ENCODE measurements at regions not wholly inside any gene's neighbourhood (a gene's known extent, or its start where the extent isn't known, plus 50 kb on each side); places are given as distances from the start of the nearest gene placed in this dataset.
"Not testable (repeated sequence)": the region's sequence is repeated elsewhere in the genome, so short reads cannot be mapped to it uniquely, and the experiment has no call there.

GRCh38 chr7:114273218-114273617, 141.4 kb upstream of the FOXP2 start:
- Histone ChIP-seq H3K27ac (ENCODE audit: low read depth, low read length, poor library complexity, severe bottlenecking) (no peak overlapping the region), H4K20me1 (ENCODE audit: insufficient read depth, low read length) (no peaks in the 10 kb centered on the region)

GRCh38 chr7:114269714-114270113, 144.9 kb upstream of the FOXP2 start:
- TF ChIP-seq EZH2 (IDR thresholded peaks at IDR 0.05; ENCODE audit: borderline replicate concordance, low read length) (no peak), CTCF (IDR thresholded peaks at IDR 0.05; ENCODE audit: low read length) (no peak)
- Histone ChIP-seq H3K9me2 (ENCODE audit: low read depth, low read length) (no peaks in the 10 kb centered on the region), H3K36me3 (ENCODE audit: insufficient read depth, low read length) (no peaks in the 10 kb centered on the region), H3K27me3 (ENCODE audit: insufficient read depth, low read length) (no peaks in the 10 kb centered on the region), H3F3A (ENCODE audit: insufficient read depth, low read length) (no peaks in the 10 kb centered on the region), H3K27ac (ENCODE audit: low read depth, low read length, poor library complexity, severe bottlenecking) (no peak overlapping the region), H4K20me1 (ENCODE audit: insufficient read depth, low read length) (no peaks in the 10 kb centered on the region), H3K4me2 (ENCODE audit: low read length) (no peak overlapping the region), H3K9me3 (ENCODE audit: low read length) (no peaks in the 10 kb centered on the region), H3K4me3 (ENCODE audit: low read depth, low read length, poor library complexity, severe bottlenecking) (no peak overlapping the region), H3K79me2 (ENCODE audit: insufficient read depth, low read length) (no peaks in the 10 kb centered on the region), H2AFZ (ENCODE audit: low read length) (no peak overlapping the region), H3K4me1 (ENCODE audit: insufficient read depth, low read length, severe bottlenecking) (no peaks in the 10 kb centered on the region), H3K9ac (ENCODE audit: low read length) (no peak overlapping the region)

More at GRCh38 chr7:114273218-114273617, 141.4 kb upstream of the FOXP2 start:
- Histone ChIP-seq H3K4me3 (ENCODE audit: low read depth, low read length, poor library complexity, severe bottlenecking) (no peak overlapping the region), H2AFZ (ENCODE audit: low read length) (no peak overlapping the region), H3K9me2 (ENCODE audit: low read depth, low read length) (no peaks in the 10 kb centered on the region), H3K79me2 (ENCODE audit: insufficient read depth, low read length) (no peaks in the 10 kb centered on the region), H3K4me1 (ENCODE audit: insufficient read depth, low read length, severe bottlenecking) (no peaks in the 10 kb centered on the region), H3K4me2 (ENCODE audit: low read length) (no peak overlapping the region), H3F3A (ENCODE audit: insufficient read depth, low read length) (no peaks in the 10 kb centered on the region), H3K9me3 (ENCODE audit: low read length) (no peaks in the 10 kb centered on the region), H3K36me3 (ENCODE audit: insufficient read depth, low read length) (no peaks in the 10 kb centered on the region), H3K9ac (ENCODE audit: low read length) (no peak overlapping the region), H3K27me3 (ENCODE audit: insufficient read depth, low read length) (no peaks in the 10 kb centered on the region)
- no peak for TF ChIP-seq EZH2 (IDR thresholded peaks at IDR 0.05; ENCODE audit: borderline replicate concordance, low read length)
- TF ChIP-seq CTCF (IDR thresholded peaks at IDR 0.05; ENCODE audit: low read length) = no peak

GRCh38 chr7:114267550-114267949, 147.1 kb upstream of the FOXP2 start:
- not testable (repeated sequence) for H3K4me1 ChIP-seq (ENCODE audit: insufficient read depth, low read length, severe bottlenecking); H3K27me3 ChIP-seq (ENCODE audit: insufficient read depth, low read length); H3K9me3 ChIP-seq (ENCODE audit: low read length); H2AFZ ChIP-seq (ENCODE audit: low read length); H3K4me2 ChIP-seq (ENCODE audit: low read length); H3K79me2 ChIP-seq (ENCODE audit: insufficient read depth, low read length); H3K9me2 ChIP-seq (ENCODE audit: low read depth, low read length); H4K20me1 ChIP-seq (ENCODE audit: insufficient read depth, low read length); H3K9ac ChIP-seq (ENCODE audit: low read length); H3K4me3 ChIP-seq (ENCODE audit: low read depth, low read length, poor library complexity, severe bottlenecking); H3K36me3 ChIP-seq (ENCODE audit: insufficient read depth, low read length); H3K27ac ChIP-seq (ENCODE audit: low read depth, low read length, poor library complexity, severe bottlenecking); H3F3A ChIP-seq (ENCODE audit: insufficient read depth, low read length)

GRCh38 chr7:114264023-114264422, 150.6 kb upstream of the FOXP2 start:
- H4K20me1 ChIP-seq (ENCODE audit: insufficient read depth, low read length) = no peaks in the 10 kb centered on the region
- no peak overlapping the region for H2AFZ ChIP-seq (ENCODE audit: low read length)
- no peaks in the 10 kb centered on the region for H3K4me1 ChIP-seq (ENCODE audit: insufficient read depth, low read length, severe bottlenecking)
- H3K27ac ChIP-seq (ENCODE audit: low read depth, low read length, poor library complexity, severe bottlenecking) = no peak overlapping the region
- no peaks in the 10 kb centered on the region for H3K36me3 ChIP-seq (ENCODE audit: insufficient read depth, low read length)
- H3K4me3 ChIP-seq (ENCODE audit: low read depth, low read length, poor library complexity, severe bottlenecking) = no peak overlapping the region
- TF ChIP-seq CTCF (IDR thresholded peaks at IDR 0.05; ENCODE audit: low read length) = no peak
- TF ChIP-seq EZH2 (IDR thresholded peaks at IDR 0.05; ENCODE audit: borderline replicate concordance, low read length) = no peak
- H3K4me2 ChIP-seq (ENCODE audit: low read length) = no peak overlapping the region
- H3K9me2 ChIP-seq (ENCODE audit: low read depth, low read length) = no peaks in the 10 kb centered on the region
- no peaks in the 10 kb centered on the region for H3K27me3 ChIP-seq (ENCODE audit: insufficient read depth, low read length)
- H3K9me3 ChIP-seq (ENCODE audit: low read length) = no peaks in the 10 kb centered on the region
- H3K79me2 ChIP-seq (ENCODE audit: insufficient read depth, low read length) = no peaks in the 10 kb centered on the region
- H3F3A ChIP-seq (ENCODE audit: insufficient read depth, low read length) = no peaks in the 10 kb centered on the region
- H3K9ac ChIP-seq (ENCODE audit: low read length) = no peak overlapping the region
